Cardiac muscle cell (in vitro differentiated cells and primary cell): ENCODE measurements at regions not wholly inside any gene's neighbourhood (a gene's known extent, or its start where the extent isn't known, plus 50 kb on each side); places are given as distances from the start of the nearest gene placed in this dataset.

ENCODE experiments used
- DNase-seq, 2 donors: peaks; one replicate each; pipeline versions ENCODE4 v3.0.0 to v3.0.0-alpha.2; 2010 to 2017; ENCODE audit warnings: low read depth in 1 of 2, low spot score in 1 of 2
- H3K27ac ChIP-seq: fragments of 200-600 bp; sonication (generic); 2 replicates; pipeline ENCODE4 v1.5.1; 2016
- H3K27me3 ChIP-seq: fragments of 200-600 bp; sonication (generic); 2 replicates; pipeline ENCODE4 v1.6.0; 2016; ENCODE audit warnings: control low read depth
- H3K36me3 ChIP-seq: fragments of 200-600 bp; sonication (generic); 2 replicates; pipeline ENCODE4 v1.5.1; 2016; ENCODE audit warnings: control low read depth
- H3K4me1 ChIP-seq: fragments of 200-600 bp; sonication (generic); 2 replicates; pipeline ENCODE4 v1.8.1; 2017; ENCODE audit warnings: low read depth, mild to moderate bottlenecking, mixed run types
- H3K4me3 ChIP-seq: fragments of 200-600 bp; sonication (generic); 2 replicates; pipeline ENCODE4 v1.5.1; 2016; ENCODE audit warnings: mild to moderate bottlenecking
- H3K9me3 ChIP-seq: fragments of 200-600 bp; sonication (generic); 2 replicates; pipeline ENCODE4 v1.5.1; 2017; ENCODE audit warnings: low read depth, mild to moderate bottlenecking, control low read depth
- CTCF ChIP-seq: IDR thresholded peaks from 2 replicates; pipeline ENCODE4 v1.5.1; 2012; ENCODE audit warnings: low read depth, mild to moderate bottlenecking, low read length

GRCh38 chr13:24091080-24091479 lies 69.4 kb upstream of the SPATA13 start:
- H3K27ac ChIP-seq, result no peak overlapping the region
- no peaks in the 10 kb centered on the region for H3K36me3 ChIP-seq
- no peaks in the 10 kb centered on the region for H3K9me3 ChIP-seq
- no peak for DNase-seq
- H3K27me3 ChIP-seq, result no peaks in the 10 kb centered on the region
- H3K4me1 ChIP-seq, result peaks cover 14% of the 10 kb centered on the region
- H3K4me3 ChIP-seq, result no peak overlapping the region
- no peak for TF ChIP-seq CTCF

GRCh38 chr13:24092108-24092507 lies 68.4 kb upstream of the SPATA13 start:
- Histone ChIP-seq H3K36me3 (no peaks in the 10 kb centered on the region), H3K27me3 (no peaks in the 10 kb centered on the region), H3K27ac (no peak overlapping the region), H3K4me3 (no peak overlapping the region), H3K9me3 (no peaks in the 10 kb centered on the region), H3K4me1 (peaks cover 3% of the 10 kb centered on the region)
- no peak for TF ChIP-seq CTCF
- DNase-seq, result no peak

GRCh38 chr13:24093047-24093446 lies 67.5 kb upstream of the SPATA13 start:
- Histone ChIP-seq H3K27me3 (no peaks in the 10 kb centered on the region), H3K4me3 (no peak overlapping the region), H3K9me3 (no peaks in the 10 kb centered on the region), H3K4me1 (no peaks in the 10 kb centered on the region), H3K36me3 (no peaks in the 10 kb centered on the region), H3K27ac (no peak overlapping the region)
- DNase-seq, result no peak
- TF ChIP-seq CTCF, result no peak

GRCh38 chr13:24096659-24097058 lies 63.9 kb upstream of the SPATA13 start:
- Histone ChIP-seq H3K27ac (no peak overlapping the region), H3K4me3 (no peak overlapping the region), H3K9me3 (no peaks in the 10 kb centered on the region), H3K36me3 (no peaks in the 10 kb centered on the region), H3K4me1 (no peaks in the 10 kb centered on the region), H3K27me3 (no peaks in the 10 kb centered on the region)
- no peak for DNase-seq
- TF ChIP-seq CTCF, result no peak

DNA sequence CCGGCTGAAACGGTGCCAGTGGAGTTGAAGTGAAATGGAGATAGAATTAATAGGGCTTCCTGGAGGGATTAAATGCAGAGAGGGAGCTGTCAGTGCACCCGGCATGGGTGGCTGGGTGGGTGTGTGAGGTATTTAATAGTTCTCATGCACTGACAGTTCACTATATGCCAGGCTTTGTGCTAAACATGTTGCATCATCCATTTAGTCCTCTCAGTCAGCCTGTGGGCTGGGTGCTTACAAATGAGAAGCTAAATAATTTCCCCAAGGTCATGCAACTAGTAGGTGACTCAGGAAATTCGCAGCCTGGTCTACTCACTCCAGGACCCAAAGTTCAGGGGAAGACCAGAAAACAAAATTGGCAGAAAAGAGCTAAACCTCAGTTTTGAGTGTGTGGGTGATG lies 63.5 kb upstream of the SPATA13 start:
- Histone ChIP-seq H3K27ac (no peak overlapping the region), H3K4me3 (no peak overlapping the region), H3K36me3 (no peaks in the 10 kb centered on the region), H3K4me1 (no peaks in the 10 kb centered on the region), H3K27me3 (no peaks in the 10 kb centered on the region), H3K9me3 (no peaks in the 10 kb centered on the region)
- TF ChIP-seq CTCF, result no peak
- peak in 1 of 2 donors; percentile 51 for DNase-seq

- Histone ChIP-seq H3K4me1 (no peaks in the 10 kb centered on the region), H3K27me3 (no peaks in the 10 kb centered on the region), H3K36me3 (no peaks in the 10 kb centered on the region), H3K9me3 (no peaks in the 10 kb centered on the region), H3K4me3 (no peak overlapping the region), H3K27ac (no peak overlapping the region)
- TF ChIP-seq CTCF, result no peak
- DNase-seq, result no peak
Observed at GRCh38 chr13:24097667-24098066, 62.9 kb upstream of the SPATA13 start.
